CD4-positive, alpha-beta T cell treated with Interferon alpha-2 for 1 hour (primary cell): ENCODE measurements at regions not wholly inside any gene's neighbourhood (a gene's known extent, or its start where the extent isn't known, plus 50 kb on each side); places are given as distances from the start of the nearest gene placed in this dataset.
"Not testable (repeated sequence)": the region's sequence is repeated elsewhere in the genome, so short reads cannot be mapped to it uniquely, and the experiment has no call there.

Source experiments
- DNase-seq, 2 donors: peaks; one replicate each; pipeline ENCODE4 v3.0.0-alpha.2; 2020 to 2022

GRCh38 chr4:31682796-31683195, 962.6 kb downstream of the PCDH7 start:
- DNase-seq: no peak

- DNase-seq: no peak
Measured at GRCh38 chr4:31687717-31688342, 967.7 kb downstream of the PCDH7 start.

GRCh38 chr4:31692399-31692940, 972.3 kb downstream of the PCDH7 start:
- DNase-seq: no peak

- no peak for DNase-seq
Measured at GRCh38 chr4:31701256-31701655, 981.1 kb downstream of the PCDH7 start.

GRCh38 chr4:31702326-31702725, 982.2 kb downstream of the PCDH7 start:
- DNase-seq: no peak

- no peak for DNase-seq
Measured at GRCh38 chr4:31714238-31714637, 994.1 kb downstream of the PCDH7 start.

- DNase-seq: no peak
Measured at GRCh38 chr4:31715302-31715701, 995.1 kb downstream of the PCDH7 start.

GRCh38 chr4:31727030-31727429, 1006.9 kb downstream of the PCDH7 start:
- no peak for DNase-seq

GRCh38 chr4:31735004-31735403, 1014.8 kb downstream of the PCDH7 start:
- DNase-seq: no peak

- DNase-seq: no peak
Measured at GRCh38 chr4:31737419-31737818, 1017.2 kb downstream of the PCDH7 start.

- DNase-seq: no peak
Measured at GRCh38 chr4:31741326-31741725, 1021.2 kb downstream of the PCDH7 start.

- DNase-seq: no peak
Measured at GRCh38 chr4:31748382-31748781, 1028.2 kb downstream of the PCDH7 start.

GRCh38 chr4:31750581-31750980, 1030.4 kb downstream of the PCDH7 start:
- DNase-seq: not testable (repeated sequence)

- DNase-seq: no peak
Measured at GRCh38 chr4:31755751-31756150, 1035.6 kb downstream of the PCDH7 start.

- no peak for DNase-seq
Measured at GRCh38 chr4:31768756-31769155, 1048.6 kb downstream of the PCDH7 start.

GRCh38 chr4:31783311-31783710, 1063.1 kb downstream of the PCDH7 start:
- DNase-seq: no peak

- DNase-seq: no peak
Measured at GRCh38 chr4:31784558-31784957, 1064.4 kb downstream of the PCDH7 start.

GRCh38 chr4:31787701-31788100, 1067.5 kb downstream of the PCDH7 start:
- DNase-seq: no peak

GRCh38 chr4:31788676-31789075, 1068.5 kb downstream of the PCDH7 start:
- DNase-seq: no peak

- no peak for DNase-seq
Measured at GRCh38 chr4:31791666-31792065, 1071.5 kb downstream of the PCDH7 start.

GRCh38 chr4:31793907-31794306, 1073.7 kb downstream of the PCDH7 start:
- DNase-seq: no peak

GRCh38 chr4:31797052-31797451, 1076.9 kb downstream of the PCDH7 start:
- DNase-seq: not testable (repeated sequence)

GRCh38 chr4:31803526-31804195, 1083.5 kb downstream of the PCDH7 start:
- DNase-seq: no peak

GRCh38 chr4:31807036-31807435, 1086.9 kb downstream of the PCDH7 start:
- no peak for DNase-seq

- DNase-seq: no peak
Measured at GRCh38 chr4:31844350-31844749, 1124.2 kb downstream of the PCDH7 start.
